GM12878 (cell line): ENCODE measurements at regions not wholly inside any gene's neighbourhood (a gene's known extent, or its start where the extent isn't known, plus 50 kb on each side); places are given as distances from the start of the nearest gene placed in this dataset.

Experiments
- ASH2L ChIP-seq: fragments of 300-600, 200-600 bp; sonication (generic); IDR thresholded peaks from 2 replicates; pipeline ENCODE4 v1.6.1; 2017; ENCODE audit warnings: low read depth, mild to moderate bottlenecking, borderline replicate concordance
- CEBPB ChIP-seq, 2 experiments: fragments of 150-350 bp in 1 of 2; IDR thresholded peaks; 2 replicates each; pipeline ENCODE4 v1.6.1; 2012 to 2014; ENCODE audit warnings: low read depth in 2 of 2, low read length in 2 of 2, borderline replicate concordance in 1 of 2, inconsistent platforms in 1 of 2
- POLR2AphosphoS5 ChIP-seq: IDR thresholded peaks from 2 replicates; pipeline ENCODE4 v1.6.1; 2011; ENCODE audit warnings: mild to moderate bottlenecking, low read length, inconsistent platforms
- TARDBP ChIP-seq: IDR thresholded peaks from 2 replicates; pipeline ENCODE4 v1.6.1; 2016; ENCODE audit warnings: borderline replicate concordance
- TF ChIP-seq, protein P1 (sequence below): IDR thresholded peaks from 2 replicates; pipeline ENCODE4 v1.6.1; 2011; ENCODE audit warnings: borderline replicate concordance, low read depth, mild to moderate bottlenecking, moderate library complexity, mixed read lengths, low read length; ENCODE audit not compliant: insufficient read depth; ENCODE audit errors: extremely low read length
- TF ChIP-seq, protein P2 (sequence below), 3 experiments: IDR thresholded peaks in 2 of 3; conservative IDR thresholded peaks in 1 of 3; 2 replicates each; pipeline ENCODE4 v1.5.1; 2011; ENCODE audit warnings: low read depth in 3 of 3, low read length in 3 of 3, mild to moderate bottlenecking in 3 of 3, control low read depth in 2 of 3, moderate library complexity in 2 of 3, inconsistent platforms in 1 of 3, mixed read lengths in 1 of 3; ENCODE audit not compliant: control insufficient read depth in 2 of 3, insufficient read depth in 1 of 3; ENCODE audit errors: extremely low read depth in 1 of 3
- TF ChIP-seq, protein P3 (sequence below): IDR thresholded peaks from 2 replicates; pipeline ENCODE4 v1.6.1; 2012; ENCODE audit warnings: low read depth, low read length, improper control_type of control experiment
- TF ChIP-seq, protein P4 (sequence below): IDR thresholded peaks from 2 replicates; pipeline ENCODE4 v1.6.1; 2012; ENCODE audit warnings: low read depth, low read length, improper control_type of control experiment

DNA sequence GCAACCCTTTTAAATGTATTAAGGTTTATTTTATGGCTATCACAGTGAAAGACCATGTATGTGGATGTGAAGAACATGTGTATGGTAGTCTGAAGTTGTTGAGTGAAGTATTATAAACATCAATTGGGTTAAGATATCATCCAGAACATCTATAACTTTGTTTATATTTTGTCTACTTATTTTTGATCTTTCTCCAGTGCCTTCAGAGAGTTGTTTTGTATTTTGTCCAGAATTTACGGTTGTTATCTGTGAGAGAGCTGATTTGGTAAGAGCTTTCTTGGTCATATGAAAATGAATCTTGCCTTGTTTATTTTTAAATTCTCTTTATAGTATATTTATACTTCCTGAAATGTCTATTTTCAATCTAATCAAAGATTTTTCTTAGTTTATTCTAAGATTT, 573.7 kb upstream of the POU3F3 start:
- TF ChIP-seq, protein P1, sequence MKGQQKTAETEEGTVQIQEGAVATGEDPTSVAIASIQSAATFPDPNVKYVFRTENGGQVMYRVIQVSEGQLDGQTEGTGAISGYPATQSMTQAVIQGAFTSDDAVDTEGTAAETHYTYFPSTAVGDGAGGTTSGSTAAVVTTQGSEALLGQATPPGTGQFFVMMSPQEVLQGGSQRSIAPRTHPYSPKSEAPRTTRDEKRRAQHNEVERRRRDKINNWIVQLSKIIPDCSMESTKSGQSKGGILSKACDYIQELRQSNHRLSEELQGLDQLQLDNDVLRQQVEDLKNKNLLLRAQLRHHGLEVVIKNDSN, result no peak
- TF ChIP-seq, protein P2, sequence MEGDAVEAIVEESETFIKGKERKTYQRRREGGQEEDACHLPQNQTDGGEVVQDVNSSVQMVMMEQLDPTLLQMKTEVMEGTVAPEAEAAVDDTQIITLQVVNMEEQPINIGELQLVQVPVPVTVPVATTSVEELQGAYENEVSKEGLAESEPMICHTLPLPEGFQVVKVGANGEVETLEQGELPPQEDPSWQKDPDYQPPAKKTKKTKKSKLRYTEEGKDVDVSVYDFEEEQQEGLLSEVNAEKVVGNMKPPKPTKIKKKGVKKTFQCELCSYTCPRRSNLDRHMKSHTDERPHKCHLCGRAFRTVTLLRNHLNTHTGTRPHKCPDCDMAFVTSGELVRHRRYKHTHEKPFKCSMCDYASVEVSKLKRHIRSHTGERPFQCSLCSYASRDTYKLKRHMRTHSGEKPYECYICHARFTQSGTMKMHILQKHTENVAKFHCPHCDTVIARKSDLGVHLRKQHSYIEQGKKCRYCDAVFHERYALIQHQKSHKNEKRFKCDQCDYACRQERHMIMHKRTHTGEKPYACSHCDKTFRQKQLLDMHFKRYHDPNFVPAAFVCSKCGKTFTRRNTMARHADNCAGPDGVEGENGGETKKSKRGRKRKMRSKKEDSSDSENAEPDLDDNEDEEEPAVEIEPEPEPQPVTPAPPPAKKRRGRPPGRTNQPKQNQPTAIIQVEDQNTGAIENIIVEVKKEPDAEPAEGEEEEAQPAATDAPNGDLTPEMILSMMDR (IDR thresholded peaks at IDR 0.05 in 2 of 3, conservative IDR thresholded peaks at IDR 0.05 in 1 of 3; ENCODE audit: control insufficient read depth in 2 of 3, extremely low read depth in 1 of 3, insufficient read depth in 1 of 3, low read depth in 3 of 3, low read length in 3 of 3), result no peak
- TF ChIP-seq POLR2AphosphoS5, result no peak
- TF ChIP-seq TARDBP, result no peak
- TF ChIP-seq ASH2L, result no peak
- TF ChIP-seq, protein P3, sequence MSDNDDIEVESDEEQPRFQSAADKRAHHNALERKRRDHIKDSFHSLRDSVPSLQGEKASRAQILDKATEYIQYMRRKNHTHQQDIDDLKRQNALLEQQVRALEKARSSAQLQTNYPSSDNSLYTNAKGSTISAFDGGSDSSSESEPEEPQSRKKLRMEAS, result no peak
- TF ChIP-seq CEBPB (IDR thresholded peaks at IDR 0.05; ENCODE audit: borderline replicate concordance in 1 of 2, low read depth in 2 of 2, low read length in 2 of 2), result no peak
- TF ChIP-seq, protein P4, sequence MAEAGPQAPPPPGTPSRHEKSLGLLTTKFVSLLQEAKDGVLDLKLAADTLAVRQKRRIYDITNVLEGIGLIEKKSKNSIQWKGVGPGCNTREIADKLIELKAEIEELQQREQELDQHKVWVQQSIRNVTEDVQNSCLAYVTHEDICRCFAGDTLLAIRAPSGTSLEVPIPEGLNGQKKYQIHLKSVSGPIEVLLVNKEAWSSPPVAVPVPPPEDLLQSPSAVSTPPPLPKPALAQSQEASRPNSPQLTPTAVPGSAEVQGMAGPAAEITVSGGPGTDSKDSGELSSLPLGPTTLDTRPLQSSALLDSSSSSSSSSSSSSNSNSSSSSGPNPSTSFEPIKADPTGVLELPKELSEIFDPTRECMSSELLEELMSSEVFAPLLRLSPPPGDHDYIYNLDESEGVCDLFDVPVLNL, result no peak
